K562 (cell line): ENCODE measurements at regions not wholly inside any gene's neighbourhood (a gene's known extent, or its start where the extent isn't known, plus 50 kb on each side); places are given as distances from the start of the nearest gene placed in this dataset.
A peak's percentile ranks its signal among the peaks of the same experiment; 100 is the strongest.
"Not testable (repeated sequence)": the region's sequence is repeated elsewhere in the genome, so short reads cannot be mapped to it uniquely, and the experiment has no call there.

Experiments
- ATAC-seq: fragments of 200-7000 bp; cut with Tn5 transposase; 3 replicates; pipeline ENCODE4 v1.9.1; 2020; ENCODE audit warnings: moderate library complexity
- BruUV-seq: library from RNA; stranded (reverse); fragments of 400-500 nt; replicated peaks from 2 replicates; lab custom pipeline; 2021; lab: Mats Ljungman, UMichigan
- CTCF ChIA-PET: fragments of 300-600 bp; formaldehyde crosslinking; extraction: SDS; loops from one replicate; lab custom pipeline; 2021; ENCODE audit warnings: low intra/inter-chr PET ratio; lab: Yijun Ruan, JAX
- POLR2A ChIA-PET: fragments of 300-600, 350-650 bp; sonication (Branson Sonifier 250); formaldehyde crosslinking; extraction: SDS; loops from one replicate; lab custom pipeline; 2021; ENCODE audit warnings: antibody characterized with exemption, inconsistent platforms; lab: Yijun Ruan, JAX
- DNase-seq, 4 experiments: peaks; one replicate each; pipeline versions ENCODE4 v3.0.0 to v3.0.0-alpha.2; 2011 to 2018; ENCODE audit warnings: low spot score in 3 of 4, mixed read lengths in 3 of 4; ENCODE audit errors: extremely low read depth in 1 of 4
- FAIRE-seq: peaks from 2 replicates; lab custom pipeline; 2011; peaks lifted over from hg19 to GRCh38; lab: Jason Lieb, UNC
- H2AFZ ChIP-seq: 2 replicates; pipeline ENCODE4 v1.6.0; 2011; ENCODE audit warnings: low read depth, low read length, control low read depth, inconsistent platforms
- H3K27ac ChIP-seq: fragments of 200-600 bp; 3 replicates; pipeline ENCODE4 v1.8.0; 2011; ENCODE audit warnings: low read depth, mild to moderate bottlenecking, control low read depth, inconsistent platforms, low read length, moderate library complexity, mixed read lengths; ENCODE audit errors: extremely low read depth
- H3K27me3 ChIP-seq, 2 experiments: fragments of 300-600 bp in 1 of 2; 2 replicates in 1 of 2; 3 replicates in 1 of 2; pipeline versions ENCODE4 v1.6.0 to v1.8.0; 2011; ENCODE audit warnings: inconsistent platforms in 2 of 2, low read length in 2 of 2, mild to moderate bottlenecking in 1 of 2, mixed read lengths in 1 of 2, moderate library complexity in 1 of 2; ENCODE audit not compliant: control insufficient read depth in 2 of 2, insufficient read depth in 2 of 2
- H3K36me3 ChIP-seq: fragments of 300-600 bp; 3 replicates; pipeline ENCODE4 v1.8.0; 2011; ENCODE audit warnings: mild to moderate bottlenecking, low read length, inconsistent platforms; ENCODE audit not compliant: control insufficient read depth, insufficient read depth
- H3K4me1 ChIP-seq, 2 experiments: fragments of 200-600 bp in 1 of 2; replicated peaks in 1 of 2; 2 replicates in 1 of 2; 3 replicates in 1 of 2; pipeline versions ENCODE4 v1.5.1 to v1.8.0; 2011; ENCODE audit warnings: inconsistent platforms in 2 of 2, low read length in 2 of 2, mild to moderate bottlenecking in 1 of 2, mixed read lengths in 1 of 2, moderate library complexity in 1 of 2; ENCODE audit not compliant: control insufficient read depth in 2 of 2, insufficient read depth in 2 of 2
- H3K4me2 ChIP-seq: 2 replicates; pipeline ENCODE4 v1.6.1; 2011; ENCODE audit warnings: low read length, control low read depth, inconsistent platforms, mixed read lengths; ENCODE audit not compliant: insufficient read depth
- H3K4me3 ChIP-seq: fragments of 200-600 bp; sonication (generic), shearing (Covaris generic); 2 replicates; pipeline ENCODE4 v1.5.1; 2016; ENCODE audit warnings: control low read depth, inconsistent platforms
- H3K79me2 ChIP-seq: fragments of 200-600 bp; 3 replicates; pipeline ENCODE4 v1.8.0; 2011; ENCODE audit warnings: low read length, inconsistent platforms; ENCODE audit not compliant: control insufficient read depth, insufficient read depth
- H3K9ac ChIP-seq, 2 experiments: 2 replicates each; pipeline versions ENCODE4 v1.6.0 to v1.6.1; 2011; ENCODE audit warnings: low read depth in 2 of 2, low read length in 2 of 2, control low read depth in 1 of 2, inconsistent platforms in 1 of 2, mild to moderate bottlenecking in 1 of 2, mixed read lengths in 1 of 2; ENCODE audit not compliant: insufficient read depth in 1 of 2
- H3K9me1 ChIP-seq: one replicate; pipeline ENCODE4 v1.6.0; 2011; ENCODE audit warnings: inconsistent platforms, mild to moderate bottlenecking, low read length, moderate library complexity; ENCODE audit not compliant: control insufficient read depth, insufficient read depth
- H3K9me3 ChIP-seq: replicated peaks from 2 replicates; pipeline ENCODE4 v1.5.1; 2011; ENCODE audit warnings: low read depth, low read length, inconsistent platforms; ENCODE audit not compliant: control insufficient read depth, insufficient read depth
- H4K20me1 ChIP-seq: replicated peaks from 2 replicates; pipeline ENCODE4 v1.6.1; 2011; ENCODE audit warnings: low read length, inconsistent platforms, mixed read lengths; ENCODE audit not compliant: control insufficient read depth, insufficient read depth
- WGBS: fragments of 100-300 bp; shearing (Covaris generic); methylation state at CpG from one replicate; pipeline ENCODE4 v1.1.6; 2016; ENCODE audit warnings: low coverage, mixed read lengths; ENCODE audit not compliant: insufficient coverage; ENCODE audit errors: missing lambda C conversion rate; 5-methylcytosine and 5-hydroxymethylcytosine counted together
- in situ Hi-C: fragments of 300-500 bp; cut with MboI; formaldehyde crosslinking; loops from 4 replicates; pipeline ENCODE4 v1.15.0; 2018; ENCODE audit warnings: inconsistent platforms, mixed read lengths
- intact Hi-C: fragments of 100-400 bp; cut with micrococcal nuclease; formaldehyde crosslinking; loops from 2 replicates; pipeline ENCODE4 v1.14.2; 2022
- TF ChIP-seq, protein P1 (sequence below): fragments of 450-650 bp; IDR thresholded peaks from 2 replicates; pipeline ENCODE4 v1.6.1; 2016

DNA sequence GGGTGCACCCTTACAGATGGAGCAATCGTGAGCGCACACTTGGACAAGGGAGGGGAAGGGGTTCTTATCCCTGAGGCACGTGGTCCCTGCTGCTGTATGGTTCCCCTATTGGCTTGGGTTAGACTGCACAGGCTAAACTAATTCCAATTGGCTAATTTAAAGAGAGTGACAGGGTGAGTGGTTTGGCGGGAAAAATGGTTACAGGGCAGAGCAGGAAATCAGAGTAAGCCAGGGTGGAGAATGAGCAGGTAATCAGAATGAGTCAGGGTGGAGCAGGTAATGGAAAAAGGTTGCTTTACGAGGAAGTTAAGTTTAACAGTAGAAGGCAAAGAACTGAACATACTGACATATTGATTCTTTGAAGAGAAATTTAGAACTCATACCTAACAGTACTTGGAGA lies 49.8 kb upstream of the ST3GAL6 start:
- H3K79me2 ChIP-seq, FAIRE-seq, H3K4me1 ChIP-seq, DNase-seq, H3K9me3 ChIP-seq, ATAC-seq, H3K27ac ChIP-seq, H3K4me2 ChIP-seq, H3K9ac ChIP-seq, H3K4me3 ChIP-seq, H4K20me1 ChIP-seq, in situ Hi-C loops, H3K9me1 ChIP-seq, H2AFZ ChIP-seq, H3K36me3 ChIP-seq, BruUV-seq, POLR2A ChIA-PET, H3K27me3 ChIP-seq, CTCF ChIA-PET, intact Hi-C loops: not testable (repeated sequence)
- WGBS, result 2% methylated on average over 5 of the region's 5 CpGs
- TF ChIP-seq, protein P1, sequence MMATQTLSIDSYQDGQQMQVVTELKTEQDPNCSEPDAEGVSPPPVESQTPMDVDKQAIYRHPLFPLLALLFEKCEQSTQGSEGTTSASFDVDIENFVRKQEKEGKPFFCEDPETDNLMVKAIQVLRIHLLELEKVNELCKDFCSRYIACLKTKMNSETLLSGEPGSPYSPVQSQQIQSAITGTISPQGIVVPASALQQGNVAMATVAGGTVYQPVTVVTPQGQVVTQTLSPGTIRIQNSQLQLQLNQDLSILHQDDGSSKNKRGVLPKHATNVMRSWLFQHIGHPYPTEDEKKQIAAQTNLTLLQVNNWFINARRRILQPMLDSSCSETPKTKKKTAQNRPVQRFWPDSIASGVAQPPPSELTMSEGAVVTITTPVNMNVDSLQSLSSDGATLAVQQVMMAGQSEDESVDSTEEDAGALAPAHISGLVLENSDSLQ, result peak; percentile 48; the same call in 1 of the 2 replicates
